Sigmoid colon (tissue), 6 donors: ENCODE measurements at regions not wholly inside any gene's neighbourhood (a gene's known extent, or its start where the extent isn't known, plus 50 kb on each side); places are given as distances from the start of the nearest gene placed in this dataset.

Source experiments
- DNase-seq: peaks from one replicate; pipeline ENCODE4 v3.0.0-alpha.2; 2019
- H3K27ac ChIP-seq, 4 donors: fragments of 200-600 bp; sonication (generic); one replicate each; pipeline ENCODE4 v1.5.1; 2016 to 2019; ENCODE audit warnings: mild to moderate bottlenecking in 1 of 4
- H3K27me3 ChIP-seq, 3 donors: fragments of 200-600 bp; sonication (generic); one replicate each; pipeline ENCODE4 v1.5.1; 2019; ENCODE audit warnings: mild to moderate bottlenecking in 1 of 3
- H3K36me3 ChIP-seq, 4 donors: fragments of 200-600 bp; sonication (generic); one replicate each; pipeline ENCODE4 v1.5.1; 2016 to 2019
- H3K4me1 ChIP-seq, 4 donors: fragments of 200-600 bp; sonication (generic); one replicate each; pipeline ENCODE4 v1.5.1; 2017 to 2019
- H3K4me3 ChIP-seq, 4 donors: fragments of 200-600 bp; sonication (generic); one replicate each; pipeline ENCODE4 v1.5.1; 2017 to 2019; ENCODE audit warnings: mild to moderate bottlenecking in 2 of 4, moderate library complexity in 1 of 4
- H3K9me3 ChIP-seq, 4 donors: fragments of 200-600 bp in 3 of 4; sonication (generic) in 3 of 4; one replicate each; pipeline versions ENCODE4 v1.5.1 to v1.6.1; 2013 to 2019
- EP300 ChIP-seq, 4 donors: sonication (generic); formaldehyde crosslinking; IDR thresholded peaks; one replicate each; pipeline ENCODE4 v1.6.1; 2017; ENCODE audit warnings: antibody characterized with exemption in 4 of 4
- POLR2A ChIP-seq, 2 donors: fragments of 450-650 bp; IDR thresholded peaks; one replicate each; pipeline ENCODE4 v1.6.1; 2016; ENCODE audit warnings: antibody characterized with exemption in 2 of 2, mild to moderate bottlenecking in 2 of 2, moderate library complexity in 2 of 2
- POLR2AphosphoS5 ChIP-seq, 4 donors: sonication (generic); formaldehyde crosslinking; IDR thresholded peaks; one replicate each; pipeline ENCODE4 v1.6.1; 2017; ENCODE audit warnings: antibody characterized with exemption in 4 of 4
- WGBS, 2 donors: extraction: QIAGEN DNeasy Blood & Tissue Kit; methylation state at CpG; one replicate each; pipeline ENCODE4 v1.1.7; 2013; 5-methylcytosine and 5-hydroxymethylcytosine counted together
- intact Hi-C: fragments of 100-400 bp; cut with DNase I; formaldehyde crosslinking; loops from one replicate; pipeline ENCODE4 v1.15.1; 2023
- TF ChIP-seq, protein P1 (sequence below), 4 experiments: fragments of 450-650 bp in 3 of 4; fragments of 200-600 bp in 1 of 4; IDR thresholded peaks; one replicate each; pipeline ENCODE4 v1.5.1; 2016 to 2019; ENCODE audit warnings: antibody characterized with exemption in 4 of 4, mild to moderate bottlenecking in 3 of 4, moderate library complexity in 2 of 4
- donor health status: healthy with polysubstance abuse.
- donor health status: healthy.

DNA sequence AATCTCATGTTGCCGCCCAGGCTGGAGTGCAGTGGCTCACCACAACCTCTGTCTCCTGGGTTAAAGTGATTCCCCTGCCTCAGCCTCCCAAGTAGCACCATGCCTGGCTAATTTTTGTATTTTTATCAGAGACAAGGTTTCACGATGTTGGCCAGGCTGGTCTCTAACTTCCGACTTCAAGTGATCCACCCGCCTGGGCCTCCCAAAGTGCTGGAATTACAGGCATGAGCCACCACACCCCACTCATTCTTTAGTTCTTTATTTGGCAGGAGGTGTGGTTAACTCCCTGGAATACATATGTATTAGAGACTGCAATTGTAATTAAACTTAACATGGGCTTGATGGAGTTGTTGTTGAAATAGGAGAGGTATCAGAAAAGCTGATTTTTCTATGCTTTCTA lies 1396.9 kb upstream of the IGFBP7 start:
- Histone ChIP-seq H3K9me3 (no peaks in the 10 kb centered on the region), H3K36me3 (no peaks in the 10 kb centered on the region), H3K4me3 (no peak overlapping the region), H3K27ac (no peak overlapping the region), H3K27me3 (no peaks in the 10 kb centered on the region), H3K4me1 (peaks cover 0 to 4% (median 0%) of the 10 kb centered on the region in 4 donors)
- intact Hi-C loops = no loop called here
- TF ChIP-seq EP300 (IDR thresholded peaks at IDR 0.05) = no peak
- no peak for TF ChIP-seq POLR2AphosphoS5 (IDR thresholded peaks at IDR 0.05)
- WGBS, 2 donors = 71 to 94% methylated on average over 4 of the region's 4 CpGs
- no peak for DNase-seq

DNA sequence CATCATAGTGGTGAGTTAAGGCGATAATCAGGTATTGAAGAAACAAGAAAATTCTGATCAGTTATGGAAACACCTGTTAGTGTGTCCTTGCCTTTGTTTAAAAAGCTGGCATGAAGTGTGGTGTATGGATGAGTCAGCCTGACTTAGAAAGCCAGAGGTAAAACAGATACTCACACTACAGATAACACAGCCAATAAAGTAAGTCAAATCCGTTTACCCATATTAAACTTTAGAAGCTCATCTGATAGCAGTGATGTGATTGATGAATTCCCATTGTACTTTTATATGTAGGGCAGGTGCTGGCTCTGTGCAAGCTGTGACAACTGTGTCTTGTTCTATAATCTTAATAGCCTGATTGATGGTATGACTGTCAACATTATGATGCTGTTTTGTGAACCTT lies 1392.7 kb upstream of the IGFBP7 start:
- no peak for TF ChIP-seq POLR2A (IDR thresholded peaks at IDR 0.05)
- Histone ChIP-seq H3K36me3 (no peaks in the 10 kb centered on the region), H3K27me3 (no peaks in the 10 kb centered on the region), H3K4me3 (no peak overlapping the region), H3K9me3 (no peaks in the 10 kb centered on the region), H3K27ac (no peak overlapping the region), H3K4me1 (peaks cover 0 to 4% (median 0%) of the 10 kb centered on the region in 4 donors)
- no peak for DNase-seq
- 45 to 72% methylated on average over 2 of the region's 2 CpGs for WGBS, 2 donors
- intact Hi-C loops = no loop called here

DNA sequence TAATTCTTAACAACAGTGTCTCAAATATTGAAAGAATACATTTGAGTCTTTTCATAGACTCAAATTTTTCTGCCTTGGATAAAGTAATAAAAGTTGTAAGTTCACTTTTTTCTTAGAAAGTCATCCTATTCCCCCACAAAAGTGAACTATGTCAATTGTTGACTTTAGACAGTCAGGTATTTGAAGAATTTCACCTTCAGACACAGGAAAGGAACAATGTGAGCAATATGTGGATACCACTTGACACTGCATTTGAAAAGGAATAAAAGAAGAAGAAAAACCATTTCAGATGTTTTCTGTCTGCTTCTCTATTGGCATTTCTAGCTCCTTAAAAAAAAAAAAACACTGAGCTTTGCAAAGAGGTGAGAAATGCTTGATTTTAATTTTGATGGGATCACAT lies 1389.0 kb upstream of the IGFBP7 start:
- intact Hi-C loops = no loop called here
- no peaks in the 10 kb centered on the region for H3K9me3 ChIP-seq
- no peak for DNase-seq

DNA sequence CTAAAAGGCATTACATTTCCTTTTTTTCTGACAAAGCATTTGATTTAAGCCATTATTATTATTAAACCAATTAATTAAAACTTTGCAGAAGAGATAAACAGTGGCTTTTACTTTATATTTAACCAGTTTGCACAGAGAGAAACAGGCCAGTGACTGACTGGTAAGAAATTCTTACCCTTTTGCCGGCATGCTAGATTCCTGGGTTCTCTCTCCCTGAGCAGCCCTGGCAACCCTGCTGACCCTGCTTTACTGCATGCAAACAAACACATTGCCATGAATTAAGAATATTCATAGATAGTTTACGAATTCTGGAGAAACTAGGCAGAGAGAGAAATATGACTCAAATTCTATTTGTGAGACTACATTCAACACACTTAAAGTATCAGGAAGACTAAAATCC lies 1381.4 kb upstream of the IGFBP7 start:
- no peaks in the 10 kb centered on the region for H3K9me3 ChIP-seq
- TF ChIP-seq POLR2A (IDR thresholded peaks at IDR 0.05) (no peak), POLR2AphosphoS5 (IDR thresholded peaks at IDR 0.05) (no peak), EP300 (IDR thresholded peaks at IDR 0.05) (no peak)
- TF ChIP-seq, protein P1, sequence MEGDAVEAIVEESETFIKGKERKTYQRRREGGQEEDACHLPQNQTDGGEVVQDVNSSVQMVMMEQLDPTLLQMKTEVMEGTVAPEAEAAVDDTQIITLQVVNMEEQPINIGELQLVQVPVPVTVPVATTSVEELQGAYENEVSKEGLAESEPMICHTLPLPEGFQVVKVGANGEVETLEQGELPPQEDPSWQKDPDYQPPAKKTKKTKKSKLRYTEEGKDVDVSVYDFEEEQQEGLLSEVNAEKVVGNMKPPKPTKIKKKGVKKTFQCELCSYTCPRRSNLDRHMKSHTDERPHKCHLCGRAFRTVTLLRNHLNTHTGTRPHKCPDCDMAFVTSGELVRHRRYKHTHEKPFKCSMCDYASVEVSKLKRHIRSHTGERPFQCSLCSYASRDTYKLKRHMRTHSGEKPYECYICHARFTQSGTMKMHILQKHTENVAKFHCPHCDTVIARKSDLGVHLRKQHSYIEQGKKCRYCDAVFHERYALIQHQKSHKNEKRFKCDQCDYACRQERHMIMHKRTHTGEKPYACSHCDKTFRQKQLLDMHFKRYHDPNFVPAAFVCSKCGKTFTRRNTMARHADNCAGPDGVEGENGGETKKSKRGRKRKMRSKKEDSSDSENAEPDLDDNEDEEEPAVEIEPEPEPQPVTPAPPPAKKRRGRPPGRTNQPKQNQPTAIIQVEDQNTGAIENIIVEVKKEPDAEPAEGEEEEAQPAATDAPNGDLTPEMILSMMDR (IDR thresholded peaks at IDR 0.05) = no peak
- H3K27me3 ChIP-seq = no peaks in the 10 kb centered on the region
- DNase-seq = no peak
- no peak overlapping the region for H3K4me3 ChIP-seq
- WGBS, 2 donors = 85% methylated on average over 2 of the region's 2 CpGs
- H3K4me1 ChIP-seq = no peaks in the 10 kb centered on the region
- intact Hi-C loops = no loop called here
- no peaks in the 10 kb centered on the region for H3K36me3 ChIP-seq
- no peak overlapping the region for H3K27ac ChIP-seq

More for the DNA sequence above, 1389.0 kb upstream of the IGFBP7 start:
- H3K36me3 ChIP-seq = no peaks in the 10 kb centered on the region
- no peak overlapping the region for H3K27ac ChIP-seq
- H3K4me3 ChIP-seq = no peak overlapping the region
- H3K27me3 ChIP-seq = no peaks in the 10 kb centered on the region
- H3K4me1 ChIP-seq = peaks cover 0 to 4% (median 0%) of the 10 kb centered on the region in 4 donors
- TF ChIP-seq POLR2AphosphoS5 (IDR thresholded peaks at IDR 0.05) (no peak), EP300 (IDR thresholded peaks at IDR 0.05) (no peak), POLR2A (IDR thresholded peaks at IDR 0.05) (no peak)
- TF ChIP-seq, protein P1 (IDR thresholded peaks at IDR 0.05) = no peak

DNA sequence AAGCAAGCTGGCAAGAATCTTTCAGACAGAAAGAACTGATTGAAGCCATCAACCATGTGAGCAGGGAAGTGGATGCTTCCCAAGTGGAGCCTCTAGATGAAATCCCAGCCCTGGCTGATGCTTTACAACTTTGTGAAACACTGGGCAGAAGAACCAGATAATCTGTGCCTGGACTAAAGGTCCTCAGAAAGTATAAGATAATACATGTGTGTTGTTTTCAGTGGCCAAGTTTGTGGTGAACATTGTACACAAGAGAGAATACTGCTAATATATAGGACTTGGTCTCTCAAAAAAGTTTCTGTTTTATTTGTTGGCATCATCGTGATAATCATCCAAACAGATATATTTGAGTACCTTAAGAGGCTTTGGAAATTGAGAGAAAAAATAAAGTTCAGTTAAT lies 1367.8 kb upstream of the IGFBP7 start:
- no peaks in the 10 kb centered on the region for H3K27me3 ChIP-seq
- H3K9me3 ChIP-seq = no peaks in the 10 kb centered on the region
- intact Hi-C loops = no loop called here
- TF ChIP-seq POLR2AphosphoS5 (IDR thresholded peaks at IDR 0.05) = no peak
- TF ChIP-seq POLR2A (IDR thresholded peaks at IDR 0.05) = no peak
- TF ChIP-seq EP300 (IDR thresholded peaks at IDR 0.05) = no peak
- TF ChIP-seq, protein P1 (IDR thresholded peaks at IDR 0.05) = no peak
- no peak overlapping the region for H3K4me3 ChIP-seq
- no peaks in the 10 kb centered on the region for H3K4me1 ChIP-seq
- no peak for DNase-seq
- no peaks in the 10 kb centered on the region for H3K36me3 ChIP-seq
- no peak overlapping the region for H3K27ac ChIP-seq
- WGBS, 2 donors = 75 to 87% methylated on average over 1 of the region's 1 CpG

DNA sequence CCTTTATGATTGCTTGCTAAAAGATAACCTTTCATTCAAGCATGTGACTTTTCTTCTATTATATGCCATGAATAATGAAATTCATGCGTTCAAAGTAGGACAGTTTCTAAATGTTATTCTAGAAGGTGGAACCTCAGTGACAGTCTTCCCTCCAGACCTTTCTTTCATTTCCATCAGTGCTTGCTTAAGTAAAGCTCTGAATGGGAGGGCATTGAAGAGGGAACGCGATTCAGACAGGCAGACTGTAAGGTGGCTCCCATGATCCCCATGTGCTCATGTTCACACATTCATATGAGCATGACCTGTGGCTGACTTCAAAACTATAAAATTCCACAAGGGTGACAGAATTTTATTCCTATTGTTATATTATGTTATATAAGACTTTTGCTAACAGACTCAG lies 1367.3 kb upstream of the IGFBP7 start:
- intact Hi-C loops = no loop called here
- Histone ChIP-seq H3K4me1 (no peaks in the 10 kb centered on the region), H3K9me3 (no peaks in the 10 kb centered on the region), H3K36me3 (no peaks in the 10 kb centered on the region), H3K27me3 (no peaks in the 10 kb centered on the region), H3K27ac (no peak overlapping the region), H3K4me3 (no peak overlapping the region)
- no peak for DNase-seq
- WGBS, 2 donors = 79 to 91% methylated on average over 3 of the region's 3 CpGs
- TF ChIP-seq POLR2AphosphoS5 (IDR thresholded peaks at IDR 0.05) (no peak), POLR2A (IDR thresholded peaks at IDR 0.05) (no peak), EP300 (IDR thresholded peaks at IDR 0.05) (no peak)
- TF ChIP-seq, protein P1 (IDR thresholded peaks at IDR 0.05) = no peak
